ENCODE measurements at regions not wholly inside any gene's neighbourhood (a gene's known extent, or its start where the extent isn't known, plus 50 kb on each side); places are given as distances from the start of the nearest gene placed in this dataset.
"Not testable (repeated sequence)": the region's sequence is repeated elsewhere in the genome, so short reads cannot be mapped to it uniquely, and the experiment has no call there.

DNA sequence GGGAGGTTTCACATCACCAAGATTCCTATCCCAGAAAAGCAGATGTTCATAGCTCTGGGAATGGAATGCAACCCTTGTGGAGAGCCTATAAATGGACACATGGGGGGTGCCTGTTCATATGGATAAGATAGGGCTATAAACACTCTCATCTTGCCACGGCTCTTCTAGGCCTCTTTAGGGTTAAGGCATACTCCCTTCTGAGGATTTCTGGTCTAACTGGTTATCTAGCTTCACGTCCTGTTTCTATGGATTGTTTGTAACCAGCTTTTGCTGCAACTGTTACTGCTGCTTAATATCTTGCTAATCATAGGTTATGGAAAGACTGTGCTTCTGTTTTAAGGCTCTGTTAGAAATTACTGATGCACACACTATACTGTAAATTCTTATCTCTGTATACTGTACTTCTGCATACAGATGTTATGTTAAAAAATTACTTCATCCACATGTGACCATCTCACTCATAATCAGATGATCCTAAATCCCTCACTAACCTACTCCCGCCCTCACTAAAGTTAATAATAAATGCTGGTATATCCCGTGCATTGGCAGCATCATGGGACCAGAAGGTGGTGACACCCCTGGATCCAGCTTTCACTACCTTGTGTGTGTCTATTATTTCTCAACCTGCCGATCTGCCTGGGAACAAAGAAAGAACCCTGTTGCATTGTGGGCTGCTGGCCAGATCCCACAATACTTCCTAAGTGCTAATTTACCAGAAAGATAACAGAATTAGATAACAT, 68.7 kb downstream of the PRKAB2 start:
- H3K9ac ChIP-seq (ENCODE audit: low read depth in 2 of 2, low read length in 2 of 2); intact Hi-C loops (cut with DNase I); DNase-seq; H3K27me3 ChIP-seq; H3K9me3 ChIP-seq; H3K4me1 ChIP-seq; H3K36me3 ChIP-seq; H3K27ac ChIP-seq; H3K4me3 ChIP-seq: not testable (repeated sequence)

GRCh38 chr1:147099192-147099591, 73.1 kb downstream of the PRKAB2 start:
- H3K9ac ChIP-seq (ENCODE audit: low read depth in 2 of 2, low read length in 2 of 2), result no peak overlapping the region
- no peaks in the 10 kb centered on the region for H3K27me3 ChIP-seq
- no peaks in the 10 kb centered on the region for H3K4me1 ChIP-seq
- H3K4me3 ChIP-seq, result no peak overlapping the region
- no peak for DNase-seq
- no peaks in the 10 kb centered on the region for H3K36me3 ChIP-seq
- intact Hi-C loops (cut with DNase I), result no loop called here
- no peak overlapping the region for H3K27ac ChIP-seq
- H3K9me3 ChIP-seq, result no peaks in the 10 kb centered on the region
- TF ChIP-seq CTCF (IDR thresholded peaks at IDR 0.05), result no peak

GRCh38 chr1:147098338-147098973, 73.8 kb downstream of the PRKAB2 start:
- H3K4me3 ChIP-seq; H3K27ac ChIP-seq; H3K36me3 ChIP-seq; H3K27me3 ChIP-seq; H3K4me1 ChIP-seq; intact Hi-C loops (cut with DNase I); H3K9ac ChIP-seq (ENCODE audit: low read depth in 2 of 2, low read length in 2 of 2); DNase-seq; H3K9me3 ChIP-seq: not testable (repeated sequence)
- peak; percentile 38 for TF ChIP-seq CTCF (IDR thresholded peaks at IDR 0.05)

DNA sequence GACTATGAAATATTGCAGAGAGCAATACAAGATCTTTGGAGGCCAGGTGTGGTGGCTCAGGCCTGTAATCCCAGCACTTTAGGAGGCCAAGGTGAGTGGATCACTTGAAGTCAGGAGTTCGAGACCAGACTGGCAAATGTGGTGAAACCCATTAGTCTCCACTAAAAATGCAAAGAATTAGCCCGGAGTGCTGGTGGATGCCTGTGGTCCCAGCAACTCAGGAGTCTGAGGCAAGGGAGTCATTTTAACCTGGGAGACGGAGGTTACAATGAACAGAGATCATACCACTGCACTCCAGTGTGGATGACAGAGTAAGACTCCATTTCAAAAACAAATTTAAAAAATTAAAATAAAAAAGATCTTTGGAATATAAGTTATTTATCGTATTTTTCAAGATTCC, 76.6 kb downstream of the PRKAB2 start:
- intact Hi-C loops (cut with DNase I), result no loop called here

DNA sequence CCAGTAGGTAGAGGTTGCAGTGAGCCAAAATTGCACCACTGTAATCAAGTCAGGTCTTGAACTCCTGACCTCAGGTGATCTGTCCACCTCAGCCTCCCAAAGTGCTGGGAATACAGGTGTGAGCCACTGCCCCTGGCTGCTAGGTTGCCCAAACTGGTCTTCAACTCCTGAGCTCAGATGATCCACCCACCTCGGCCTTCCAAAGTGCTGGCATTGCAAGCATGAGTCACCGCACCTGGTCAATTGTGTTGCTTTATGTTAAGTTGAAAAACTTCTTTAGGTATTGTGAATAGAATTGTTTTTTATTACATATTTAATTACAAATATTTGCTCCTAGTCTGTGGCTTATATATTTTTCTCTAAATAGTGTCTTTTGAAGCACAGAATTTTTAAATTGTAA, 80.5 kb downstream of the PRKAB2 start:
- Histone ChIP-seq H3K9me3 (no peaks in the 10 kb centered on the region), H3K27me3 (no peaks in the 10 kb centered on the region), H3K36me3 (no peaks in the 10 kb centered on the region), H3K4me3 (no peak overlapping the region), H3K4me1 (no peaks in the 10 kb centered on the region), H3K9ac (ENCODE audit: low read depth in 2 of 2, low read length in 2 of 2) (no peak overlapping the region), H3K27ac (no peak overlapping the region)
- intact Hi-C loops (cut with DNase I), result no loop called here
- DNase-seq, result no peak
- no peak for TF ChIP-seq CTCF (IDR thresholded peaks at IDR 0.05)

More for the DNA sequence above, 76.6 kb downstream of the PRKAB2 start:
- TF ChIP-seq CTCF (IDR thresholded peaks at IDR 0.05), result no peak
- no peak for DNase-seq
- Histone ChIP-seq H3K27ac (no peak overlapping the region), H3K9ac (ENCODE audit: low read depth in 2 of 2, low read length in 2 of 2) (no peak overlapping the region), H3K4me1 (no peaks in the 10 kb centered on the region), H3K36me3 (no peaks in the 10 kb centered on the region), H3K4me3 (no peak overlapping the region), H3K9me3 (no peaks in the 10 kb centered on the region), H3K27me3 (no peaks in the 10 kb centered on the region)

DNA sequence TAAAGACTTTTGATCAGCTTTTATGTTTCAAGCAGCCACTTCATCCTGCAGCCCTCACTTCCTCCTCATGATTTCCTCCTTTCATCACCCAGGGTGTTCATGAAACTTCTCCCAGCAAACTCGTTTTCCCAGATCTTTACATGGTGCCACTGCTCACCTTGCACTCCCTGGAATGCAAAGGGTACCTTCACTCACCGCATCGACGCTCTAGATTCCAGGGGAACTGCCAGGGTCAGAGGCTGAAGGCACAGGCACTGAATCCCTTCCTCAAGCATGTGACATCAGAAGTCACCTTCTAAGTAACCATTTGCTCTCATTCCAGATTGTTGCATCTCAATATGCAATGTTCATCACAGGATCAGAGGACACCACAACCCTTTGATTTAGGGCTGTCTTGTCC, 82.8 kb downstream of the PRKAB2 start:
- no peak for TF ChIP-seq CTCF (IDR thresholded peaks at IDR 0.05)
- no peaks in the 10 kb centered on the region for H3K4me1 ChIP-seq
- no peaks in the 10 kb centered on the region for H3K27me3 ChIP-seq
- intact Hi-C loops (cut with DNase I), result loop anchor here (10.0 kb wide), 1 partner anchor 155 kb away; the partner anchor contains the start of gene CHD1L
- DNase-seq, result no peak
- no peak overlapping the region for H3K27ac ChIP-seq
- no peak overlapping the region for H3K9ac ChIP-seq (ENCODE audit: low read depth in 2 of 2, low read length in 2 of 2)
- no peaks in the 10 kb centered on the region for H3K9me3 ChIP-seq
- no peak overlapping the region for H3K4me3 ChIP-seq
- no peaks in the 10 kb centered on the region for H3K36me3 ChIP-seq
